ENCODE measurements at regions not wholly inside any gene's neighbourhood (a gene's known extent, or its start where the extent isn't known, plus 50 kb on each side); places are given as distances from the start of the nearest gene placed in this dataset.

DNA sequence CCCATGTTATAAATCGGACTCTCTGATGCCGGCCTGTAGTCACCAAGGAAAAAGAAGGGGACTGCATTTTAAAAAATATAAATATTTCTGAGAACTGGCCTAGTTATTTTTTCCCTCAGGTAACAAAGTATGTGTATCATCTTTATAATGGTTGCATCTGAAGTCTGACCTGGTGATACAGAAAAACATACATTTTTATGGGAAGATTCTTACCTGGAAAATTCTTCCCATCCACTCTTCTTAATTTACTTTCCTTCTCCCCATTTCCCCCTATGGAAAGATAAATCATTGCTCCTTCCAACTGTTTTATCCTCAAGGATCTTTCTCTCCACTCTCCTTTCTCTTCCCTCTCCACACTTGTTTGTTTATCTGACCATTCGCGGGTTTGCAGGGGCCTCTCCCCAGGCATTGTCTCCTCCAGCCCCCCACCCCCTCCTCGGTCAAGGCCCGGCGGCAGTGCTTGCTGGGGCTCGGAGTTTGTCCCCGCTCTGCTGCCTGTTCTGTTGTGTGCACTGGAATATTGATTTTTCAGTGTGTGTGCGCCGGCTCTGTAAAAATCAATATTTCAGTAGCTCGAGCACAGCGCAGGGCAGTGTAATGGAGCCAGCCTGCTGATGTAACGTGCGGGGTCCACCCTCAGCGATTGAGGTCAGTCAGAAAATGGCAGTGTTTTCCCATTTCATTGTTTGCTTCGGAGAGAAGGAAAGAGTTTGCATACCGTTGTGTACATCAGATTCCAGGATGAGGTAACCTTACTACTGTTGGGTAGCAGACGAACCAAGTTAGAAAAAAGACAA lies 199.5 kb upstream of the NFE2L3 start:
- ATAC-seq (ENCODE audit: low FRiP score) (no peak), DNase-seq (ENCODE audit: low spot score) (no peak)
- no peak for TF ChIP-seq CTCF (IDR thresholded peaks at IDR 0.05)

- DNase-seq (ENCODE audit: low spot score) = no peak
- no peak for TF ChIP-seq CTCF (IDR thresholded peaks at IDR 0.05)
- no peak for ATAC-seq (ENCODE audit: low FRiP score)
Observed at GRCh38 chr7:25953859-25954258, 198.1 kb upstream of the NFE2L3 start.

DNA sequence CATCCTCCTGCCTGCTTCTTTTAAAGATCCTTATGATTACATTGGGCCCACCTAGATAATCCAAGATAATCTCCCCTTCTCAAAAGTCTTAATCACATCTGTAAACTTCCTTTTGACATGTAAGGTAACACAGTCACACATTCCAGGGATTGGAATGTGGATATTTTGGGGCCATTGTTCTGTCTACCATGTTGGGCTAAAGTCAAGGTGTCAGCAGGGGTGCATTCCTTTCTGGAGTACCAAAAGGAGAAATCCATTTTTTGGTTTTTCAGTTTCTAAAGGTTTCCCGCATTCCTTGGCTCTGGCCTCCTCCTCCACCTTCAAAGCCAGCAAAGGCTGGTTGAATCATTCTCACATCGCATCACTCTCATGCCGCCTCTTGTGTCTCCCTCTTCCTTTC lies 197.6 kb upstream of the NFE2L3 start:
- no peak for DNase-seq (ENCODE audit: low spot score)
- no peak for TF ChIP-seq CTCF (IDR thresholded peaks at IDR 0.05)
- no peak for ATAC-seq (ENCODE audit: low FRiP score)

DNA sequence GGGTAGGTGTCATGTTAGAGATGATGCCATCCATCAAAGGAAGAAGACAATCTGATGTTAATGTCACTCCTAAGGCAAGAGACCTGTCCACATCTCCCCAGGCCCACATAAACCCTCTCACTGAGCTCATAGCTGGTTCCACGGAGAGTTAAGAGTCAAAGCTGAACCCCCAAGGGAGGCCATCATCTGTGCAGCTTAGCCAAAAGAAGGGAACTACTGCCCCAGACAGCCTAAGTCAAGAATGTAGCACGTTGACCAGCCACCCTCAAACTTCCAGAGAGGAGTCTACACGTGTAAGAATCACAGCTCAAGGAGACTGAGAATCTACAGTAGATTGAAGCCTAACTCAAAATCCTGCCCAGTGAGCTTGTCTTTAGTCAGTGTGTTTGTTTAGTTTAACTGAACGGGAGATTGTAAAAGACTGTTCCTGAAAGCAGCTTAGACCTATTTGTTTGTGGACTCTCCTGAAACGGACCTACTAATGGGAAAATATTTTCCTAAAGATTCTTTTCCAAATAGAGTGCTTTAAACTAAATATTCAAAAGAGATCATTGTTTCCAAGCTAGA lies 192.7 kb upstream of the NFE2L3 start:
- DNase-seq (ENCODE audit: low spot score) (no peak), ATAC-seq (ENCODE audit: low FRiP score) (no peak)
- no peak for TF ChIP-seq CTCF (IDR thresholded peaks at IDR 0.05)

- no peak for TF ChIP-seq CTCF (IDR thresholded peaks at IDR 0.05)
- ATAC-seq (ENCODE audit: low FRiP score) (no peak), DNase-seq (ENCODE audit: low spot score) (no peak)
Observed at GRCh38 chr7:25963733-25964132, 188.3 kb upstream of the NFE2L3 start.

DNA sequence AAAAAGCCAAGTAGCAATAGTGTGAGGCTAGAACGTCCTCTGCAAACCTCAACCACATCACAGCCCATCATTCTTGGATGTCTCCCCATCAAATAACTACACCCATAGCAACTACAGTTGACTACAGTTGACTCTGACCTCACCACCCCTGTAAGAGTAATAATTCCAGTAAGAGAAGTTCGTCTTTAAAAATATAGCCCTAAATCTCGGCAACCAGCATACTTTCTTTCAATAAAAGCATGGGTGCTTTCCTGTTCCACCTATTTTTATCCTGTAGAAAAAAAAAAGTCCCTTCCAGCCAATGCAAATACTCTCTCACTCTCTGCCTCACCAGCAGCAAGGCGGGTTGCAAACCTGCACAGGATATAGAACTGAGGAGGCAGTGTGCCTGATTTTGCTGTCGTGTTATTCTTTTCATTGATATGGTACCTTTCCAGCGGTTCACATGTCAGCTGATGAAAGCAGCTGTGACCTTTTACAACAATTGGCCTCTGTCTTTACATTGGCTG lies 187.5 kb upstream of the NFE2L3 start:
- no peak for TF ChIP-seq CTCF (IDR thresholded peaks at IDR 0.05)
- ATAC-seq (ENCODE audit: low FRiP score) (no peak), DNase-seq (ENCODE audit: low spot score) (no peak)
